ENCODE measurements at regions not wholly inside any gene's neighbourhood (a gene's known extent, or its start where the extent isn't known, plus 50 kb on each side); places are given as distances from the start of the nearest gene placed in this dataset.

- no peak for DNase-seq (ENCODE audit: low spot score)
These were observed 229.6 kb upstream of the STARD13 start for GRCh38 chr13:33515146-33515545.

DNA sequence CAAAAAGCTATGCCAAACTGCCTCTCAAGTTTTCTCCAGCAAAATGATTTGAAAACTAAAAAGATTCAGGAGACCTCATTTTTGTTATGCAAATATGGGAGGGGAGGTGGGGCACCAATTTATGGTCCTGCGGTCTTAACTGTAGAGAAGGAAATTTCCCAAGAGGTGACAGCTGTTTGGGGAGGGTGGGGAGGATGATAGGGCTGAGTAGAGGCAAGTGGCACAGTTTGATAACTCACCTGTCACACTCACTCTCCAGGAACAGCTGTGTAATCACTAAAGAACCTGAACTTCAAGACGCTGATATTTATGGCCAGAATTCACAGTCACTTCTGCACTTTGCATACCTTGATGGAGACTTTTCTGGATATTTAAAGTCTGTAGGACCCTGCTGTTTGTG is 232.9 kb upstream of the STARD13 start:
- no peak for DNase-seq (ENCODE audit: low spot score)

- DNase-seq (ENCODE audit: low spot score), result no peak
These were observed 234.3 kb upstream of the STARD13 start for GRCh38 chr13:33519561-33520467.

DNA sequence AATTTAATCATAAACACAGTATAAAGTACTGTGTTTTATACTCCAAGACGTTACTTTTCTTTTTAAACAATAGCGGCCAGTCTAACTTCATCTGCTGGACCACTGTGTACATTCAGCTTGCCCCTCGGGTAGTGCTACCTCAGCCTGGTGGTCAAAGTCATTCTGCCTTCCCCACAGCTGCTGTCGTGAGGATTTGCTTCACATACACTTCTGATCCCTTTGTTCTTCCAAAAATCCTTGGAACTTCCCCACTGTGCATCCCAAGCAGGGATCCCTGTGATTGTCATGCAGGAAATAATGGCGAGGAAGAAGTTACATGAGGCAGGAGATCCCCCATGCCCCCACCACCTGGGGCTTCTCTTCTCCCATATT is 234.9 kb upstream of the STARD13 start:
- no peak for DNase-seq (ENCODE audit: low spot score)

DNA sequence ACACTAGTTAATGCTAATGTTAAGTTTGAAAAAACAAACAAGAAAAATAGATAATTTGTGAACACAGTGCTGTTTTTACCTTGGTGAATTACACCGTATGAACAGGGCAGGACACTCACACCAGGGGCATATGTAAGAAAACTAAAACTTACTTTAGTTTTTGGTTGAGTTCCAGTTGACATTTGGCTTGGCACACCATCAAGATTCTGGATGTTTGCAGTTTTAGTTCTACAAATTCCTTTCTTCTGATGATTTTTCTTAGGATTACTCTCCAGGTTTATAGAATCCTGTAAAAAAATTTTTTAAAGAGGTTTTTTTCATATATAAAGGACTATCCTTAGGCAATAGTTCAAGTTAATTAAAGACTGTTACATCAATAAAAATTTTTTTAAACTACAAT is 238.5 kb upstream of the STARD13 start:
- DNase-seq (ENCODE audit: low spot score), result peak; percentile 48

GRCh38 chr13:33525763-33526162 is 240.2 kb upstream of the STARD13 start:
- no peak for DNase-seq (ENCODE audit: low spot score)

GRCh38 chr13:33526718-33527117 is 241.2 kb upstream of the STARD13 start:
- no peak for DNase-seq (ENCODE audit: low spot score)

DNA sequence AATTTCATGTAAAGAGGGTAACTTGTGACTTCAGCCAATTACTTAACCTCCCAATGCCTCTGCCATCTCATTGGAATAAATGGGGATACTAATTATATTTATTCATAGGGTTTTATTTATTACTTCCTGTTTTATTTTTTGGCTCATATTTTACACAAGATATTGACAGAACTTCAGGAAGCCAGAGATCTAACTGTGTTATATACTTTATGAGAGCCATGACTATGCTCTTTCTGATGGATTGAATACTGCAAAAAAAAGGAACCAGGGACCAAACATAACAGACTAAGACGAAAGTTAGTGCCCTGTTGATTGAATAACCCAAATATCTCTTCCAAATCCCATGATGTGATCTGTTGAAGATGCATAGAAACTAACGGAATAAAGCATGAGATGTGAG is 243.3 kb upstream of the STARD13 start:
- DNase-seq (ENCODE audit: low spot score), result no peak

- DNase-seq (ENCODE audit: low spot score), result no peak
These were observed 245.9 kb upstream of the STARD13 start for GRCh38 chr13:33531484-33531883.

GRCh38 chr13:33535061-33535460 is 249.5 kb upstream of the STARD13 start:
- no peak for DNase-seq (ENCODE audit: low spot score)

DNA sequence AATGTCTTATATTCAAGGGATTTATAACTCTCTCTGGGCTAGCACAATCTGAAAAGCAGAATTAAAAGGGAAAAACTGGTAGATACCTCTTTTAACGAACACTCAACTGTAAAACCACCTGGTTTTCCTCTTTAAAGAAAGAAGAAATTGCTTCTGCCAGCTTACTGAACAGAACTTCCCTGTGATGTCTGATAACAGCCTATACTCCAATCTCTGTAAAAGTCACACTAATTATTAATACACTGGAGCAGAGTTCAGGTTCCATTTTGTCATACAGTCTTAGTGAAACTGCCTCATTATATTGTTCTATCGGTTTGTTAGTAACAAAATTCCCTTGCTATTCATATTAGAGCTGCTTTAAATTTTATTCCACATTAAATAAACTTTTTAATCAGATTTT is 251.0 kb upstream of the STARD13 start:
- no peak for DNase-seq (ENCODE audit: low spot score)

GRCh38 chr13:33537026-33537425 is 251.5 kb upstream of the STARD13 start:
- DNase-seq (ENCODE audit: low spot score), result peak; percentile 7

GRCh38 chr13:33537676-33538075 is 252.1 kb upstream of the STARD13 start:
- DNase-seq (ENCODE audit: low spot score), result no peak

DNA sequence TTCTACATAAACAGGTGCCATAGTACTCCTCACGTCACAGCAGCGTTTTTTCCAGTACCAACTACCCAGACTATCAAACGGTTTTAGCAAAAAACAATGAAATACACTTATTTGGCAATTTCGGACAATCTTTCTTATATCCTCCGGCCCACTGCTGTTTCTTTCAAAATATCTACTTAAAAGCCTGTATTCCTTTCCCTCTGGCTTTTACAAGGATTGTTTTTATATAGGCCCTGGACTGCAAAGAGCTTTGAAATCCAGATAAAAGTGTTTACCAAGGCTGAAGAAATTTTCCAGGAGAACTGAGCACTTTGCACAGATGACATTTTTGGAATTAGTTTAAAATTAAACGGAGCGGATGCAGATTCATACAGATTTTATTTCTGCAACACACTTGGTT is 255.9 kb upstream of the STARD13 start:
- no peak for DNase-seq (ENCODE audit: low spot score)

DNA sequence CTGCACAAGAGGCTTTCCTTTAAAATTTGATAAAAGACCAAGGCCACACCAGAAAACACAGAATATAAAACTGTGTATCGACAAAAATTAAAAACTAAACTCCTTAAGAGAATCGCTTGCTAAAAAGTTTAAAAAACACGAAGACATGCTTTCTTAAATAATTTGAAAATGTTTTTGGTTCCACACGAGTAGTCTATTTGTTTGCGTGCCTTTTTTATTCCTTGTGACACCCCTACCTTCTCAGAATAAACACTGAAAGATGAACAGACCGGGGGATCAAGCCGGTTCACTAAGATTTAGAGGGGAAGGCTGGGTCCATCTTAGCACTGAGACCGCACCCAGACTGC is 256.4 kb upstream of the STARD13 start:
- DNase-seq (ENCODE audit: low spot score), result no peak

DNA sequence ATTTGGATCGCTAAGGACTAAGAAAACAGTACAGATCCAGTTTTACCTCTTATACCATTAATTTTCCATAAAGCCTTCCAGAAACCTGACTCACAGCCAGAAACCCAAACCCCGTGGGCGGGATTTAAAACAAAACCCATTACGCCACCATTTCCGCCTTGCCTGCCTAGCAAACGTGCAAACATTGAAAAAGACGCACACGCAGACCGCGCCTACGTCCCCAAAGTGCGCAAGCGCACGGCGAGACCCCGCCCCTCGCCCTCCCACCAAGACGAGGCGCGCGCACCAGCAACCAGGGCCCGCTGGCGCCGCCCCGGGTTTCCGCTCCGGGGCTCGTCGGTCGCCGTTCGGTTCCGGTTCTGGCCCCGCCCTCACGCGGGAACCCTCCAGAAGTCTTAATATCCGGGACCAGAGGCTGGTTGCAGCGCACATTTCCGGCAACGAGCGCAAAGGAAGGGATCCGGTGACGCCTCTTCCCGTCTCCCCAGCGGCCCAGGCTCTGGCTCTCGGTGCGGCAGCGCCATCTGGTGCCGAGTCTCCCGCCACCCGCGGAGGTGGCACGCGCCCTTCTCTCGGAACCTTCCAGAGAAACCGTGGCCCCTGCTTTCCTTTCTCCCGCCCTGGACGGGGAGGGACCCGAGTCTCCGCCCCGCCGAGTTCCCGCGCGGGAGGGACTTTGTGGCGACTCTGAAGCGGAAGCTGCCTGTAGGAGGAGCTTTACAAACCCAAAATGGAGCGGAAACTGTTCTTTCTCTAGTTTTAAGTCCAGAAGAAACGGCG is 256.9 kb upstream of the STARD13 start:
- DNase-seq (ENCODE audit: low spot score), result peak; percentile 96

- no peak for DNase-seq (ENCODE audit: low spot score)
These were observed 257.5 kb upstream of the STARD13 start for GRCh38 chr13:33543089-33543459.

- DNase-seq (ENCODE audit: low spot score), result peak; percentile 14
These were observed 258.2 kb upstream of the STARD13 start for GRCh38 chr13:33543631-33544265.

GRCh38 chr13:33544308-33544707 is 258.8 kb upstream of the STARD13 start:
- no peak for DNase-seq (ENCODE audit: low spot score)

- no peak for DNase-seq (ENCODE audit: low spot score)
These were observed 259.9 kb upstream of the STARD13 start for GRCh38 chr13:33545492-33545891.

DNA sequence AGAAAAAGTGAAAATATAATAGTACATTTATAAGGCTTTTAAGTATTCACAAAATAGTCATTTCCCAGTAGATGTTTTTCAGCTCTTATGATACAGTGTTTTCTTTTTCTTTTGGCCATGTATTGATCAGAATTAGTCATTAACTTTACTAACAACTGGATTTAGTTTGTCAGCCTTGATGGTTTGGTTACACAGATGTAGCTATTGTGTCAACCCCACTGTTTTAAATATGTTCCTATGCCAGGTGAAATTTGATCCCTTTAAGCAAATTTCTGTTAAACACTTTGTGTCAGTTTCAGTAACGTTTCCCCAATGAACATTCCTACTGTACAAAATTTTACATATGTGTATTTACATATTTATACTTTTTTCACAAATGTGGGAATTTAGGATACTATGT is 261.5 kb upstream of the STARD13 start:
- no peak for DNase-seq (ENCODE audit: low spot score)

- no peak for DNase-seq (ENCODE audit: low spot score)
These were observed 262.5 kb upstream of the STARD13 start for GRCh38 chr13:33548069-33548468.

DNA sequence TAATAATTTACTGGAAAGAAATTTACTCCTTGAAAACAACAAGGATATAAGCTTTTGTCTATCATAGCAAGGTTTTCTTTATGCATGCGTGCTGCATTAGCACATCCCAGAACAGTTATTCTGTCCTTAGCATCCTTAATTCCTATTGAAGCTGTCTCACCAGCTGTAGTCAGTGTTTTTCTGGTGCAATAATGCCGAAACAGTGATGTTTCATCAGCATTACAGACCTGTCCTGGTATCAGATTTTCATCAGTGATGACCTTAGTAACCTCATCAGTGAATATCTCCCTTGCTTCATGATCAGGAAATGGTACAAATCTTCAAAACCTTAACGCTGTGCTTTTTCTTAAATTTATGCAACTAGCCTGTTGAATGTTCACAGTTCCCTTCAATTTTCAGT is 264.7 kb upstream of the STARD13 start:
- DNase-seq (ENCODE audit: low spot score), result no peak

Data from A172 (cell line).